HG02678 (cell line): ENCODE measurements at regions not wholly inside any gene's neighbourhood (a gene's known extent, or its start where the extent isn't known, plus 50 kb on each side); places are given as distances from the start of the nearest gene placed in this dataset.
"Not testable (repeated sequence)": the region's sequence is repeated elsewhere in the genome, so short reads cannot be mapped to it uniquely, and the experiment has no call there.

ENCODE experiments used
- ATAC-seq: cut with Tn5 transposase; IDR thresholded peaks from one replicate; pipeline ENCODE4 v1.9.1; 2021; ENCODE audit warnings: mild to moderate bottlenecking, moderate library complexity; ENCODE audit not compliant: unreplicated experiment

- no peak for ATAC-seq
Observed at GRCh38 chr9:115300116-115300515, 182.2 kb upstream of the TNC start.

GRCh38 chr9:115300874-115301273 lies 182.9 kb upstream of the TNC start:
- no peak for ATAC-seq

- ATAC-seq = no peak
Observed at GRCh38 chr9:115301581-115301980, 183.6 kb upstream of the TNC start.

- ATAC-seq = no peak
Observed at GRCh38 chr9:115305543-115305942, 187.6 kb upstream of the TNC start.

GRCh38 chr9:115306865-115307264 lies 188.9 kb upstream of the TNC start:
- ATAC-seq = no peak

GRCh38 chr9:115313545-115313944 lies 195.6 kb upstream of the TNC start:
- ATAC-seq = no peak

GRCh38 chr9:115326461-115326860 lies 208.5 kb upstream of the TNC start:
- ATAC-seq = no peak

GRCh38 chr9:115327436-115328122 lies 209.6 kb upstream of the TNC start:
- no peak for ATAC-seq

- no peak for ATAC-seq
Observed at GRCh38 chr9:115328228-115328627, 210.3 kb upstream of the TNC start.

- ATAC-seq = no peak
Observed at GRCh38 chr9:115328677-115329076, 210.7 kb upstream of the TNC start.

GRCh38 chr9:115333277-115334070 lies 215.5 kb upstream of the TNC start:
- no peak for ATAC-seq

GRCh38 chr9:115335439-115335838 lies 217.5 kb upstream of the TNC start:
- ATAC-seq = no peak

GRCh38 chr9:115340314-115340713 lies 222.4 kb upstream of the TNC start:
- no peak for ATAC-seq

- no peak for ATAC-seq
Observed at GRCh38 chr9:115341426-115341825, 223.5 kb upstream of the TNC start.

GRCh38 chr9:115347776-115348175 lies 229.8 kb upstream of the TNC start:
- ATAC-seq = not testable (repeated sequence)

GRCh38 chr9:115348936-115349335 lies 231.0 kb upstream of the TNC start:
- not testable (repeated sequence) for ATAC-seq

- ATAC-seq = no peak
Observed at GRCh38 chr9:115349542-115349941, 231.6 kb upstream of the TNC start.

- ATAC-seq = no peak
Observed at GRCh38 chr9:115350548-115350947, 232.6 kb upstream of the TNC start.

- no peak for ATAC-seq
Observed at GRCh38 chr9:115353681-115354080, 235.7 kb upstream of the TNC start.

- ATAC-seq = no peak
Observed at GRCh38 chr9:115357821-115358220, 239.9 kb upstream of the TNC start.

- ATAC-seq = no peak
Observed at GRCh38 chr9:115359017-115359780, 241.2 kb upstream of the TNC start.

GRCh38 chr9:115360122-115360521 lies 242.2 kb upstream of the TNC start:
- ATAC-seq = no peak
